ENCODE measurements at regions not wholly inside any gene's neighbourhood (a gene's known extent, or its start where the extent isn't known, plus 50 kb on each side); places are given as distances from the start of the nearest gene placed in this dataset.

- TF ChIP-seq EZH2 (IDR thresholded peaks at IDR 0.05; ENCODE audit: borderline replicate concordance, low read length) (no peak), CTCF (conservative IDR thresholded peaks at IDR 0.05 in 1 of 2, IDR thresholded peaks at IDR 0.05 in 1 of 2; ENCODE audit: extremely low read depth in 1 of 2, insufficient read depth in 1 of 2, low read depth in 1 of 2, low read length in 2 of 2) (no peak)
These were observed 388.1 kb upstream of the PKDCC start for GRCh38 chr2:41659758-41660157.

Data from mammary epithelial cell (primary cell).